SU-DHL-6 (cell line): ENCODE measurements at regions not wholly inside any gene's neighbourhood (a gene's known extent, or its start where the extent isn't known, plus 50 kb on each side); places are given as distances from the start of the nearest gene placed in this dataset.

Source experiments
- CTCF ChIP-seq: fragments of 200-600 bp; sonication (generic); IDR thresholded peaks from one replicate; pipeline ENCODE4 v1.5.1; 2017; ENCODE audit warnings: antibody characterized with exemption, mild to moderate bottlenecking, low read length, moderate library complexity; ENCODE audit not compliant: insufficient read depth, poor library complexity, severe bottlenecking
- EZH2phosphoT487 ChIP-seq: fragments of 200-600 bp; sonication (generic), shearing (Covaris generic); conservative IDR thresholded peaks from 2 replicates; pipeline ENCODE4 v1.6.1; 2018; ENCODE audit warnings: mild to moderate bottlenecking, antibody characterized with exemption, low read length, moderate library complexity, mixed read lengths

- TF ChIP-seq CTCF = no peak
- TF ChIP-seq EZH2phosphoT487 = no peak
Observed at GRCh38 chr11:119860561-119861094, 131.6 kb upstream of the NECTIN1 start.
